IMR-90 (cell line): ENCODE measurements at regions not wholly inside any gene's neighbourhood (a gene's known extent, or its start where the extent isn't known, plus 50 kb on each side); places are given as distances from the start of the nearest gene placed in this dataset.

ENCODE experiments used
- ATAC-seq: fragments of 200-7000 bp; cut with Tn5 transposase; 2 replicates; pipeline ENCODE4 v1.9.1; 2020; ENCODE audit warnings: low read depth, mild to moderate bottlenecking, moderate library complexity
- BruUV-seq: library from RNA; stranded (reverse); fragments of 400-500 nt; replicated peaks from 2 replicates; lab custom pipeline; 2021; lab: Mats Ljungman, UMichigan
- CTCF ChIA-PET: fragments of 300-600 bp; formaldehyde crosslinking; extraction: SDS; loops from one replicate; lab custom pipeline; 2021; ENCODE audit warnings: antibody characterized with exemption; lab: Yijun Ruan, JAX
- POLR2A ChIA-PET: fragments of 300-600 bp; sonication (Branson Sonifier 250); formaldehyde crosslinking; loops from one replicate; lab custom pipeline; 2022; ENCODE audit warnings: antibody characterized with exemption; ENCODE audit not compliant: unreplicated experiment; lab: Charles Lee
- DNase-seq: peaks from one replicate; pipeline ENCODE4 v3.0.0; 2013
- H2AFZ ChIP-seq: replicated peaks from 2 replicates; pipeline ENCODE3; 2013; ENCODE audit warnings: low read length, mild to moderate bottlenecking; ENCODE audit not compliant: poor library complexity
- H2AK5ac ChIP-seq: 2 replicates; pipeline ENCODE4 v1.6.1; 2013; ENCODE audit warnings: low read depth, low read length, inconsistent platforms
- H2AK9ac ChIP-seq: replicated peaks from 2 replicates; pipeline ENCODE3; 2013; ENCODE audit warnings: mild to moderate bottlenecking, low read depth, low read length, moderate library complexity; ENCODE audit not compliant: poor library complexity
- H2BK120ac ChIP-seq: 2 replicates; pipeline ENCODE4 v1.6.1; 2013; ENCODE audit warnings: low read depth, low read length, inconsistent platforms
- H2BK15ac ChIP-seq: 3 replicates; pipeline ENCODE4 v1.6.1; 2013; ENCODE audit warnings: low read depth, low read length, inconsistent platforms
- H2BK20ac ChIP-seq: 2 replicates; pipeline ENCODE4 v1.6.1; 2013; ENCODE audit warnings: low read depth, mild to moderate bottlenecking, inconsistent platforms, low read length, moderate library complexity
- H2BK5ac ChIP-seq: 2 replicates; pipeline ENCODE4 v1.6.1; 2013; ENCODE audit warnings: mild to moderate bottlenecking, low read depth, low read length, inconsistent platforms; ENCODE audit not compliant: poor library complexity, severe bottlenecking
- H3K14ac ChIP-seq: replicated peaks from 2 replicates; pipeline ENCODE4 v1.6.1; 2013; ENCODE audit warnings: low read depth, low read length, inconsistent platforms
- H3K18ac ChIP-seq: 2 replicates; pipeline ENCODE4 v1.6.1; 2013; ENCODE audit warnings: low read depth, low read length, control low read depth
- H3K23ac ChIP-seq: 2 replicates; pipeline ENCODE4 v1.6.1; 2013; ENCODE audit warnings: low read depth, low read length, inconsistent platforms
- H3K27ac ChIP-seq: 2 replicates; pipeline ENCODE4 v1.5.1; 2013; ENCODE audit warnings: mild to moderate bottlenecking, control low read depth, low read length; ENCODE audit not compliant: insufficient read depth
- H3K27me3 ChIP-seq: 2 replicates; pipeline ENCODE4 v1.6.1; 2013; ENCODE audit warnings: low read length; ENCODE audit not compliant: control insufficient read depth, insufficient read depth
- H3K36me3 ChIP-seq: 2 replicates; pipeline ENCODE4 v1.6.1; 2013; ENCODE audit warnings: low read length, mixed read lengths; ENCODE audit not compliant: control insufficient read depth, insufficient read depth
- H3K4ac ChIP-seq: 2 replicates; pipeline ENCODE4 v1.6.1; 2013; ENCODE audit warnings: low read depth, low read length, inconsistent platforms
- H3K4me1 ChIP-seq: 2 replicates; pipeline ENCODE4 v1.6.1; 2013; ENCODE audit warnings: low read length, mixed read lengths; ENCODE audit not compliant: control insufficient read depth, insufficient read depth
- H3K4me2 ChIP-seq: 2 replicates; pipeline ENCODE4 v1.6.1; 2013; ENCODE audit warnings: low read depth, mild to moderate bottlenecking, control low read depth, low read length, moderate library complexity
- H3K4me3 ChIP-seq: 2 replicates; pipeline ENCODE4 v1.5.1; 2013; ENCODE audit warnings: low read depth, mild to moderate bottlenecking, control low read depth, low read length, moderate library complexity; ENCODE audit not compliant: insufficient read depth
- H3K56ac ChIP-seq: 2 replicates; pipeline ENCODE4 v1.6.1; 2013; ENCODE audit warnings: low read length, inconsistent platforms; ENCODE audit not compliant: insufficient read depth; ENCODE audit errors: extremely low read depth
- H3K79me1 ChIP-seq, 2 experiments: 2 replicates each; pipeline ENCODE4 v1.6.1; 2013; ENCODE audit warnings: low read length in 2 of 2, inconsistent platforms in 1 of 2, low read depth in 1 of 2
- H3K9ac ChIP-seq: 2 replicates; pipeline ENCODE4 v1.6.1; 2013; ENCODE audit warnings: low read depth, low read length, control low read depth
- H3K9me1 ChIP-seq: 2 replicates; pipeline ENCODE4 v1.6.1; 2013; ENCODE audit warnings: low read length, inconsistent platforms; ENCODE audit not compliant: insufficient read depth
- H3K9me3 ChIP-seq: 2 replicates; pipeline ENCODE4 v1.6.1; 2013; ENCODE audit warnings: low read length; ENCODE audit not compliant: control insufficient read depth, insufficient read depth
- H4K20me1 ChIP-seq: 2 replicates; pipeline ENCODE4 v1.6.1; 2013; ENCODE audit warnings: low read length, inconsistent platforms; ENCODE audit not compliant: insufficient read depth
- H4K5ac ChIP-seq: 2 replicates; pipeline ENCODE4 v1.6.1; 2013; ENCODE audit warnings: mild to moderate bottlenecking, low read depth, low read length, control low read depth
- H4K8ac ChIP-seq, 2 experiments: 2 replicates each; pipeline ENCODE4 v1.6.1; 2013; ENCODE audit warnings: low read depth in 2 of 2, low read length in 2 of 2, control low read depth in 1 of 2, inconsistent platforms in 1 of 2
- H4K91ac ChIP-seq: 2 replicates; pipeline ENCODE4 v1.6.1; 2013; ENCODE audit warnings: low read depth, low read length, inconsistent platforms; ENCODE audit not compliant: insufficient read depth
- CTCF ChIP-seq: conservative IDR thresholded peaks from 2 replicates; pipeline ENCODE4 v1.5.1; 2012; ENCODE audit warnings: mild to moderate bottlenecking, low read depth, low read length, improper control_type of control experiment
- FOS ChIP-seq: fragments of 150-350 bp; IDR thresholded peaks from 2 replicates; pipeline ENCODE4 v1.6.1; 2016; ENCODE audit warnings: low read depth, low read length
- RAD21 ChIP-seq: IDR thresholded peaks from 2 replicates; pipeline ENCODE4 v1.6.1; 2012; ENCODE audit warnings: low read length, improper control_type of control experiment
- SMC3 ChIP-seq: fragments of 150-350 bp; IDR thresholded peaks from 2 replicates; pipeline ENCODE4 v1.6.1; 2016; ENCODE audit warnings: low read depth, mild to moderate bottlenecking, antibody characterized with exemption, low read length, moderate library complexity
- WGBS, 2 experiments: methylation state at CpG; one replicate each; pipeline versions ENCODE4 v1.1.5 to v1.1.7; 2013; ENCODE audit warnings: missing lambda C conversion rate in 2 of 2; ENCODE audit not compliant: insufficient read length in 1 of 2; ENCODE audit errors: extremely low coverage in 2 of 2; 5-methylcytosine and 5-hydroxymethylcytosine counted together
- dilution Hi-C: fragments of 300-500 bp; cut with HindIII; formaldehyde crosslinking; loops from one replicate; pipeline ENCODE4 v1.14.3; 2018; ENCODE audit warnings: low sequenced_read_pairs; ENCODE audit not compliant: unreplicated experiment
- in situ Hi-C: fragments of 300-500 bp; cut with MboI; formaldehyde crosslinking; loops from 3 replicates; pipeline ENCODE4 v1.14.3; 2019; ENCODE audit warnings: low sequenced_read_pairs, inconsistent platforms, mixed read lengths
- intact Hi-C: fragments of 100-400 bp; cut with micrococcal nuclease; formaldehyde crosslinking; loops from 2 replicates; pipeline ENCODE4 v1.10.0; 2022
- TF ChIP-seq, protein P1 (sequence below): fragments of 150-350 bp; IDR thresholded peaks from 2 replicates; pipeline ENCODE4 v1.6.1; 2016; ENCODE audit warnings: low read depth, mild to moderate bottlenecking, low read length, moderate library complexity, borderline replicate concordance

DNA sequence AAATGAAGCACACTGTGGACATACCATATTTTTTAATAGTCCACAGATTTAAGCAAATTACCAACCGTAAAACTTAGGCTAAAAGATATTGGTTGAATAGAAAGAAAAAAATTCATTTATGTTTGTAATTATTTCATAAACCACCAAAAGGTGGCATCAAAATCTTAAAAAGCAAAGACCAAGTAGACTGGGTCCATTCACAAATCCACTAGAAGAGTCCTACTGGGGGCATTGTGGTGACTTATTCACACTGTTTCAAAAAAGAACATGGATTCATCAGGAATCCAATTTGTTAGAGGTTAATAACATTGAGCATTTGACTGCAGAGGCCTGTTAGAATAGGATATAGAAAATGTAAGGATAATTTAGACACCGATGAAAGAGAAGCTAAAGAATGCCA lies 194.9 kb upstream of the KYNU start:
- Histone ChIP-seq H2AFZ (no peak overlapping the region), H3K23ac (no peak overlapping the region), H2BK20ac (no peak overlapping the region), H2BK120ac (no peak overlapping the region), H2AK9ac (no peak overlapping the region), H3K4ac (no peak overlapping the region), H3K79me1 (no peaks in the 10 kb centered on the region), H3K14ac (no peak overlapping the region), H4K8ac (no peak overlapping the region; a peak in 1 of 4 replicates), H3K56ac (no peak overlapping the region), H2AK5ac (no peak overlapping the region), H4K20me1 (no peaks in the 10 kb centered on the region), H3K27me3 (no peaks in the 10 kb centered on the region), H4K91ac (no peak overlapping the region), H3K9me3 (no peaks in the 10 kb centered on the region), H3K4me2 (no peak overlapping the region), H3K27ac (no peak overlapping the region), H4K5ac (no peak overlapping the region), H3K36me3 (no peaks in the 10 kb centered on the region), H2BK15ac (no peak overlapping the region), H3K4me1 (peaks cover 2% of the 10 kb centered on the region; the same call in 1 of the 2 replicates), H3K18ac (no peak overlapping the region), H3K9ac (no peak overlapping the region), H3K9me1 (no peaks in the 10 kb centered on the region), H3K4me3 (no peak overlapping the region), H2BK5ac (no peak overlapping the region)
- dilution Hi-C loops (no loop called here), intact Hi-C loops (loop anchor here (1.0 to 2.0 kb wide), 2 partner anchors 298 to 306 kb away; no protein-coding TSS in a partner anchor), in situ Hi-C loops (loop anchor here (5.0 kb wide), 1 partner anchor 300 kb away; no protein-coding TSS in a partner anchor)
- peak; percentile 45 for DNase-seq
- ChIA-PET CTCF (interaction anchor here (0.6 to 2.5 kb wide), 9 partner anchors 184 to 1697 kb away, joined by 3 to 17 read pairs (median 4); partner anchors contain the start of gene KYNU), POLR2A (interaction anchor here (0.6 kb wide), 1 partner anchor 23 kb away, joined by 4 read pairs; no protein-coding TSS in a partner anchor)
- ATAC-seq = peak; percentile 49
- BruUV-seq = no TSS peak
- TF ChIP-seq, protein P1, sequence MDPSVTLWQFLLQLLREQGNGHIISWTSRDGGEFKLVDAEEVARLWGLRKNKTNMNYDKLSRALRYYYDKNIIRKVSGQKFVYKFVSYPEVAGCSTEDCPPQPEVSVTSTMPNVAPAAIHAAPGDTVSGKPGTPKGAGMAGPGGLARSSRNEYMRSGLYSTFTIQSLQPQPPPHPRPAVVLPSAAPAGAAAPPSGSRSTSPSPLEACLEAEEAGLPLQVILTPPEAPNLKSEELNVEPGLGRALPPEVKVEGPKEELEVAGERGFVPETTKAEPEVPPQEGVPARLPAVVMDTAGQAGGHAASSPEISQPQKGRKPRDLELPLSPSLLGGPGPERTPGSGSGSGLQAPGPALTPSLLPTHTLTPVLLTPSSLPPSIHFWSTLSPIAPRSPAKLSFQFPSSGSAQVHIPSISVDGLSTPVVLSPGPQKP = no peak
- TF ChIP-seq SMC3 (peak; percentile 58), RAD21 (peak; percentile 60), FOS (no peak), CTCF (peak; percentile 51)
- no CpG with 5 or more reads among the region's 2 CpGs for WGBS, 2 experiments
